Esophagus mucosa (tissue), 1 donor: ENCODE measurements at regions not wholly inside any gene's neighbourhood (a gene's known extent, or its start where the extent isn't known, plus 50 kb on each side); places are given as distances from the start of the nearest gene placed in this dataset.
"Not testable (repeated sequence)": the region's sequence is repeated elsewhere in the genome, so short reads cannot be mapped to it uniquely, and the experiment has no call there.

Experiments used
- ATAC-seq: fragments of 200-7000 bp; cut with Tn5 transposase; one replicate; pipeline ENCODE4 v1.9.1; 2020
- donor health status: DM: yes; HTN: yes; CAD: no.

DNA sequence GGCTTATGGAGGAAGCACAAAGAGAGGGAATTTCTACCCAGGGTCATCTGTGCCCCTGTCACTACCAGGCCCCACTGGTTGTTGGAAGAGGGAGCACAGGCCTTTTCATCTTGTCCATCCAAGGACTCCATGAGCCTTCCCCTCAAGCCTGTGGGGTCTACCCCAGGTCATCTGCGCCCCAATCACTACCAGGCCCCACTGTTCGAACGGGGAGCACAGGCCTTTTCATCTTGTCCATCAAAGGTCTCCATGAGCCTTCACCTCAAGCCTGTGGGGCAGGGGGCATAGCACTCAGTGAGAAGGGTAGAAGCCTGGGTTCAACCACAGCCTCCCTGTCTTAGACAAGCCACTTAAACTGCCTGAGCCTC is 101.5 kb upstream of the CDH5 start:
- no peak for ATAC-seq

DNA sequence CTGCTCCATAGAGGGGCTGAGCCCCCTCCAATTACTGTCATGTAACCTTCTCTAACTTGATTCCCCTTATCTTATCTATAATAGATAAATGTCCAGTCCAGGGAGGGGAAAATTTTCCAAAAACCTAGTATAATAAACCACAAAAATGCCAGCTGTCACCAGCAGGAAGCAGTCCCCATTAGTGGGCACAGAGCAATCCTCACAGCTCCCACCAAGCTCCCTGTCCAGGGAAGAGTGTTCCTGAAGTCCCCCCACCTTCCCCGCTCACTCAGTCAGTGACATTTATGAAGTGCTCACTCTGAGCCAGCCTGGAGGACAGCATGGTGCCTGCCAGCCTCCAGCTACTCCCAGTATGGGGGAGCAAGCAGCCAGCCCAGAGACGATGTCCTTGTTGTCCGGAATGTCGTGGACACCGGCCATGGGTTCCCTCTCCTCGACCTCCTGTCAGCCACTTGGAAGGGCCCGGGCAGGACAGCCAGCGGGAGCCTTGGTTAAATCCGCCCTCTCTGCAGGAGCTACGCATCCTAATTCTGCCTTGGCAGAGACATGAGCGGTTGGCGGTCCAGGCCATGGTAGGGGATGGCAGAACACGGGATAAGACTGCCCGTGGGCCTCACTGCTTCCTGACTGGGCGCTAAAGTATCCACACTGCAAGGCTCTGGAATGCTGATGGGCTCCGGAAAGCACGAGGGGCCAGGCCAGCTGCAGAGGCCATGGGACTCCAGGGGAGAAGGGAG is 102.0 kb upstream of the CDH5 start:
- no peak for ATAC-seq

DNA sequence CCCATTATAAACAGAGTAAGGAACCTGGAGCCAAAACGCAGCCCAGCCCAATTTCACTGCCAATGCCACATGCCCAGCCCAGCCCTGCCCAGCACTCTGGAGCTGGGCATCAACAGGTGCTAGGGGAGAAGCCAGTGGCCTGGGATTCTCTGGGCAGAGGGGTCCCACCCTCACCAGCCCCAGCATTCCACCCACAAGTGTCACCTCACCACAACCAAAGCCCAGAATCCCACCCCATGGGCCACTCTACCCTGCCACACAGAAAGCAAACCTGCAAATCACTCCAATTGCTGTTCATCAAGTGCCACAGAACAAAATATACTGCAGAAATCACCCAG is 102.5 kb upstream of the CDH5 start:
- no peak for ATAC-seq

DNA sequence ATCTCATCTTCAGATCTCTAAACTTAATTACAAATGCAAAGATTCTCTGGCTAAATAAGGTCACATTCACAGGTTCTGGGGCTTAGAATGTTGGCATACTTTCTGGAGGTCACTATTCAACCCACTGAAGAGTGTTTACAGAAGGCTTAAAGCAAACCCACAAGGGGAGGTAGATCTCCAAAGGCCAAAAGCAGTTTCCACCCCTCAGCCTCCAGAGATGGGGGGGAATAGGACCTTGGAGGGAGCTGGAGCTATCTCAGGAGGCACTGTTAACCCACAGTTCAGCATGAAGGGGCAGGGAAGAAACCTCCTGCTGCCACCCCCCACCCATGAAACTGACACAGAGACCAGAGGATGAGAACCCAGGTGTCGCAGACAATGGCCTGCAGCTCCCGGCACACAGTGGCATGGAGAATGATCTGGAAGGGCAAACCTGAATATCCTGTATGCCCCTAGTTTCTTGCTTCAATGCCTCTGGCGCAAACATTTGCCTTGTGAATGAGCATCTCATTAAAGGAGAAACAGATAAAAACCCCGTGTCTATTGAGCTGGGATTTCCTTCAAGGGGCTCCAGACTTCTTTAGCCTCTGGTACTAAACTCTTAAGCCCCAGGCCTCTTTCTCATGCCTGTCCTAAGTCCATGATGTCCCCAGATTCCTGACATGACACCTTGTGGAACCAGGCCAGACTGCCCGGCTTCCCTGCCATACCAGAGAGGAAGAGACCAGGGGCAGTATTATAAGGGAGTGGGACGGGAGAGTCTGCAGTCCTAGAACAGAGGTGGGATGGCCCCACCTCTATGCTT is 103.1 kb upstream of the CDH5 start:
- ATAC-seq, result no peak

DNA sequence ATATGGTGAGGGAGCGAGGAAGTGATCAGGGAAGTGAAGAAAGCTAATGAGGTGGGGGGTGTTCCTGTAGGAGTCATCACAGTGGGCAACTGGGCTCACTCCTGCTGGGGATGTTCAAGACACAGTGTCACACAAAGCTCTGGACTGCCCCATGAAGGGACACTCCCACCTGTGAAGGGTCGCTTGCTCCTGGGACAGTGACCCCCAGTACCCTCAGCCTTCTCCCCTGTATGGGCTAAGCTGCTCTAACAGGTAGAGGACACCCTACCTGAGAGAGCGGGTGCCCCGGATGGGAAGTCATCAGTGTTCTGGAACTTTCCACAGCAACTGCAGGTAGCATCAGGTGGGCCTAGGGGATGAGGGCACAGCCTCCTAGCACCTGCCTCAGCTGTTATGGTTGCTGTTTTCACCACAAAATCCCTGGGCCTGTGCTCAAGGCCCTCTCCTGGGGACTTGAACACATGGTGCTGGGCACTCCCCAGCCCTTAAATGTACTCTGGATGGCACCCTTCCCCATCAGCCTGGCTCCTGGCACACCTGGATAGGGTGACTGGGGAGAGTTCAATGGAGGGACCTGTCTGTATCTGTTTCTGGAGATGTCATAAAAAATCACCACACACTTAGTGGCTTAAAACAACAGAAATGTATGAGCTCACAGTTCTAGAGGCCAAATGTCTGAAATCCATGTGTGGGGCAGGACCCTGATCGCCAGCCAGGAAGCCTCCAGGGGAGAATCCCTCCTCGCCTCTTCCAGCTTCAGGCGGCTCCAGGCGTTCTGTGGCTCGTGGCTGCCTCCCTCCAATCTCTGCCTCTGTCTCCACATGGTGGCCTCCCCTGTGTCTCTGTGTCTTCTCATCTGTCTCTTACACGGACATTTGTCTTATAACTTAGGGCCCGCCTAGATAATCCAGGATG is 104.0 kb upstream of the CDH5 start:
- ATAC-seq, result peak; percentile 34

GRCh38 chr16:66261826-66262225 is 104.7 kb upstream of the CDH5 start:
- no peak for ATAC-seq

- ATAC-seq, result no peak
Observed at GRCh38 chr16:66260522-66261254, 105.8 kb upstream of the CDH5 start.

- no peak for ATAC-seq
Observed at GRCh38 chr16:66258916-66259845, 107.3 kb upstream of the CDH5 start.

- ATAC-seq, result peak; percentile 83
Observed at GRCh38 chr16:66256919-66257318, 109.6 kb upstream of the CDH5 start.

DNA sequence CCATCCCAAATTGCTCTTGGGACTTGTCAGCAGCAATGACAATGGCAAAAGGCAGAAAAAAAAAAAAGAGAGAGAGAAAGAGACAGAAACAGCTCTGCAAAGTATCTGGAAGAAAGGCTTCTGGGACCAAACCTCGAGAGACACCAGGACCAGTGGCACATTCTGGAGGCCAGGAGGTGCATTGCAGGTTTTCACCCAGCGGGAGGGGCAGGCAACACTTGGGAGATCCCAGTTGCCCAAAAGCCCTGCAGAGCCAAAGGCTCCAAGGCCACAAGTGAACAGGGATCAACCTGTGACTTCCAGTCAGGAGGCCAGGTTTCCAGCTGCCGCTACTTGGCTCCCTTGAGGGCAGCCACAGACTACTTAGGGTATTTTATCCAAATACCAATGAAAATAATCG is 110.8 kb upstream of the CDH5 start:
- ATAC-seq, result no peak

GRCh38 chr16:66254751-66255150 is 111.7 kb upstream of the CDH5 start:
- ATAC-seq, result no peak

DNA sequence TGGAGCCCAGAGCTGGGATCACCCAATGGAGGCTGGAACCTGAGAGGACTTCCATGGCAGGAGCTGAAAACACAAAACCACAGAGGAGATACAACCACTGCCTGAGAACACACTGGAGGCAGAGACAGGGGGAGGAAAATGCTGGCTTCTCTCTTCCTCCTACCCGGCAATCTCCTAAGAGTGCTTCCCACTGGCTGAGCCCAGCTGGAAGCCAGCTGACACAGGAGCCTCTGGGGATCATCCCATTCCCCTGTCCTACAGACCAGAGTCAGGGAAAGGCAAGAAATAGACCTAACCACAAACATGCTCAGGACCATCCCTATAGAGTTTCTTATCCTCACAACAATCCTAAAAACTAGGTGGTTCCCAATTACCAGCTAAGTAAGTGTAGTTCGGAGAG is 112.4 kb upstream of the CDH5 start:
- no peak for ATAC-seq

GRCh38 chr16:66251476-66252160 is 114.9 kb upstream of the CDH5 start:
- ATAC-seq, result no peak

- ATAC-seq, result no peak
Observed at GRCh38 chr16:66250686-66251431, 115.6 kb upstream of the CDH5 start.

DNA sequence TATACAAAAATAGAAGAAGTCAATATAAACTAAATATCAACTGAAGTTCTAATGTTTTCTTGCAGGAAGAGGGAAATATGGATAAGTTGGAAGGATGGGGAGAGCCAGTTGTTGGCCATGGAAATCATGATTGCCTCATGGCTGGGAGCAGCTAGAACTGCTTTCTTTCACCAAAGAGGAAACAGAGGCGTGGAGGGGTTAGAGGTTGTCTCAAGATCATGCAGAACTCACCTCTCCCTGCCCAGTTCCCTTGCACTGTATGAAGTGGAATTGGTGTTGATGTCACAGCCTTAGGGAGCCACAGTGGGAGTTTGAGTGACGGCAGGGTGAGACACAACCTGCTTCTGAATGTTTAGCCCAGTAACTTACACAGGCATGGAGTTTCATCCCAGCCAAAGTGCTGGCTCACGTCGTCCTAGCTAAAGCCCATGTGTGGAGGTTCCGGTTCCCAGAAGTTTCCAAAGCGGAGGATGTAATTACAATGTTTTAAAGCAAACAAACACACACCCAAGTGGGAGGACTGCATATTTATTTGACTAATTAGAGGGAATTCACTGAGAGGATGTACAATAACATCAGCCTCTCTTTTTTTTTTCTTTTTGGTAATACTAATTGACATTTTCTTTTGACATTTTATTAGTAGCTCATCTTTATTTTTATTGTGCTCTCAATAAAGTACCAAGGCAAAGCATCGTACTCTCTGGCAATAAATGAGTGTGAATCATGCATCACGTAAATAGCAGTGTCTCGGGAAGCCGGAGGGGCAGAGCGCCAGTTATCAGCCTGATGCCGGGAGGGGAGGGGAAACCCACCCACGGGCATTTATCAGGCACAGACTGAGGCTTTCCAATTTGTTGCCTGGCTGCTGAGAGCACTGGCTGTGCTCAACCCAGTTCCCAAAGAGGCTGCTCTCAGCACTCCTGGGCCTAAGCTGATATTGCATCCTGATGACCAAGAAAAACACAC is 118.7 kb upstream of the CDH5 start:
- ATAC-seq, result peak; percentile 57

DNA sequence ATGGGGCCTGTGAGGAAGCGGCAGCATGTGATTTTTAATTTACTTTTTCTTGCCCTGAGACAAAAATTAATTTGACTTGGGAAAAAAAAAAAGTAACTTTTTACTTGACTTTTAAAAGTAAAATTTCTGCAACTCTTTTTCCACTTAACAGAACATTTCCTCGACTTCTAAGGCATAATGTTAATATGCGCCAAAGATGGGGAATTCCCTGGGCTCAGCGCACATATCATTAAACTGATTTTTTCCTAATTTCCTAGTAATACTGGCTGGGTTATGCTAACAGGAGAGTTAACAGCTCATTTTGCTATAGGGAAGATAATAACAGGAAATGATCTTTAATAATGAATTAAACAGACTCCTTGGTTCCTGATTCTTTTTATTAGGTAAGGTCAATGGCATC is 120.6 kb upstream of the CDH5 start:
- no peak for ATAC-seq

DNA sequence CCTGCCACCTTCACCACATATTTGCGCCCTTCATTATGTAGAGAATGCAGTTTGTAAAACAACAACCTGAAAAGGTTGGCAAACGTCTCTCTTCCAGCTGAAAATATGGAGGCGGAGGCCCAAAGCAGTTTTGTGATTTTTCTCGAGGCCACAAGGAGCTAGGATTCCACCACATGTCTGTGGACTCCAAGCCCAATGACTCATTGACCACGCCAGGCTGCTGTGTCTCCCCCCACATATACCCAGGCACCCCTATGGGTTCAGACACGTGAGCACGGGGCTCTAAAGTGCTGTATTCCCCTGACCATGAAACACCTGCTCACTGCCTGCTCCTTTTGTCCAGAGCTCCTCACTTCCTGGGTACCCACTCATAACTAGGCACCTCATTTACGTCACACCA is 121.4 kb upstream of the CDH5 start:
- no peak for ATAC-seq

DNA sequence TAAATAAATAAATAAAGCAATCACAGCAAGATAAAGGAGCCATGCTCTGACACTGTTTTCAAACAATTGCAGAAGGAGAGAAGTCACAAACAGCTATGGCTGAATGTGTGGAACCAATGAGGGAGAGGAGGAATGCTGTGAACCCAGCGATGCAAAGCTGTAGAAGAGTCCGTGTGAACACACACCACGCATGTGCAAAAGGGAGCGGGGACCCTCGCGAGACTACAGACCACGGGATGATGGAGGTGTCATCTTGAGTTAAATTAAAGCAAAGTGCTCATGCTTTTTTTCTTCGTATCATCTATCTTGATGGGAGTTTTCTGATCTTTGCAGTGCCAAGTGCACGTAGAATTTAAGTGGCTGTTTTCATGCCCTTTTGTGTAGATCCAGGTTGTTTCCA is 123.8 kb upstream of the CDH5 start:
- ATAC-seq, result no peak

DNA sequence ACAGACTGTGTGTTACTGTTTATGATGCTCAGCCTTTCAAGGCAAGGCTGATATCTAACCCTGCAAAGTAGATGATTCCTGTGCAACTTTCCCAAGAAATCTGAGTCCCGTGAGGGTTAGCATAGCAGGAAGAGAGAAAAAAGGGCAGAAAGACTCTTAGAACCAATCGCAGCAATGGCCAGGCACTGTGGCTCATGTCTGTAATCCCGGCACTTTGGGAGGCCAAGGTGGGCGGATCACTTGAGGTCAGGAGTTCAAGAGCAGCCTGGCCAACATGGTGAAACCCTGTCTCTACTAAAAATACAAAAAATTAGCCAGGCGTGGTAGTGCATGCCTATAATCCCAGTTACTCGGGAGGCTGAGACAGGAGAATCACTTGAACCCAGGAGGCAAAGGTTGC is 124.3 kb upstream of the CDH5 start:
- not testable (repeated sequence) for ATAC-seq
